Heart left ventricle (tissue), 13 donors: ENCODE measurements at regions not wholly inside any gene's neighbourhood (a gene's known extent, or its start where the extent isn't known, plus 50 kb on each side); places are given as distances from the start of the nearest gene placed in this dataset.

ENCODE experiments used
- CTCF ChIP-seq, 12 donors: fragments of 200-600 bp; sonication (generic) in 4 of 12; IDR thresholded peaks; one replicate each; pipeline versions ENCODE4 v1.5.0 to v1.8.0; 2018 to 2022; ENCODE audit warnings: antibody characterized with exemption in 12 of 12, mild to moderate bottlenecking in 5 of 12
- POLR2A ChIP-seq, 2 donors: fragments of 450-650 bp; IDR thresholded peaks; one replicate each; pipeline ENCODE4 v1.6.1; 2017; ENCODE audit warnings: antibody characterized with exemption in 2 of 2, mild to moderate bottlenecking in 2 of 2, moderate library complexity in 2 of 2
- donor health status: ischemic (EF 13 %, LVEDD 7.1; RV severe dilation, severe dysfunction).
- donor health status: DM: no; HTN: yes; CAD: no.
- donor health status: DM: no; HTN: no; CAD: no.
- donor health status: ischemic (EF 25% LVEDD 6.9; RV normal size, moderate dysfunction).
- donor health status: ischemic (EF 25% LVEDD 5.7; RV mildly dilated, moderate dysfunction).
- donor health status: ischemic (EF 35%, LVEDD 5.7; RV mildly dilated, moderate dysfunction).
- donor health status: nonischemic (EF 11% LVEDD 7.7; RV severe dilation, severe dysfunction).
- donor health status: DM: yes; HTN: yes; CAD: no.
- donor health status: PGD.
- donor health status: ischemic (EF 29% LVEDD 5.4; RV normal size, mild dysfunction).
- donor health status: nonischemic (EF 23%, LVEDD 6.1; RV moderate dilation, normal function).

- TF ChIP-seq CTCF (IDR thresholded peaks at IDR 0.05): no peak
- TF ChIP-seq POLR2A (IDR thresholded peaks at IDR 0.05): no peak
These were observed 86.3 kb upstream of the XCR1 start for GRCh38 chr3:46113608-46114007.
